Gastroesophageal sphincter (tissue), 4 donors: ENCODE measurements at regions not wholly inside any gene's neighbourhood (a gene's known extent, or its start where the extent isn't known, plus 50 kb on each side); places are given as distances from the start of the nearest gene placed in this dataset.

Source experiments
- ATAC-seq: fragments of 150-250 bp; one replicate; pipeline ENCODE4 v1.9.1; 2016; ENCODE audit warnings: mild to moderate bottlenecking, moderate library complexity
- H3K27ac ChIP-seq, 4 donors: fragments of 200-600 bp; sonication (generic) in 3 of 4; 1 replicate in 3 of 4; 2 replicates in 1 of 4; pipeline ENCODE4 v1.5.1; 2016 to 2019
- H3K27me3 ChIP-seq: fragments of 200-600 bp; sonication (generic); one replicate; pipeline ENCODE4 v1.5.1; 2019
- H3K36me3 ChIP-seq, 2 donors: fragments of 200-600 bp; sonication (generic); one replicate each; pipeline ENCODE4 v1.5.1; 2019; ENCODE audit warnings: control low read depth in 1 of 2
- H3K4me1 ChIP-seq, 3 donors: fragments of 200-600 bp; sonication (generic); 1 replicate in 2 of 3; 2 replicates in 1 of 3; pipeline ENCODE4 v1.5.1; 2016 to 2019; ENCODE audit warnings: control low read depth in 2 of 3
- H3K4me3 ChIP-seq, 2 donors: fragments of 200-600 bp; sonication (generic); one replicate each; pipeline ENCODE4 v1.5.1; 2019; ENCODE audit warnings: mild to moderate bottlenecking in 1 of 2, moderate library complexity in 1 of 2
- H3K9me3 ChIP-seq, 3 donors: fragments of 200-600 bp; sonication (generic); one replicate each; pipeline ENCODE4 v1.5.1; 2017 to 2019; ENCODE audit warnings: control low read depth in 2 of 3
- CTCF ChIP-seq, 4 experiments: fragments of 200-600 bp in 2 of 4; fragments of 450-650 bp in 2 of 4; sonication (generic) in 1 of 4; IDR thresholded peaks; one replicate each; pipeline ENCODE4 v1.5.1; 2017 to 2019; ENCODE audit warnings: antibody characterized with exemption in 4 of 4, mild to moderate bottlenecking in 2 of 4, moderate library complexity in 2 of 4
- EP300 ChIP-seq: sonication (generic); formaldehyde crosslinking; IDR thresholded peaks from one replicate; pipeline ENCODE4 v1.6.1; 2017; ENCODE audit warnings: antibody characterized with exemption, mild to moderate bottlenecking
- POLR2A ChIP-seq, 2 donors: fragments of 450-650 bp; IDR thresholded peaks; one replicate each; pipeline ENCODE4 v1.6.1; 2017; ENCODE audit warnings: antibody characterized with exemption in 2 of 2, mild to moderate bottlenecking in 2 of 2, moderate library complexity in 1 of 2
- POLR2AphosphoS5 ChIP-seq: sonication (generic); formaldehyde crosslinking; IDR thresholded peaks from one replicate; pipeline ENCODE4 v1.6.1; 2017; ENCODE audit warnings: antibody characterized with exemption
- WGBS, 2 donors: methylation state at CpG; one replicate each; pipeline ENCODE4 v1.1.5; 2018; ENCODE audit warnings: low coverage in 1 of 2; 5-methylcytosine and 5-hydroxymethylcytosine counted together

- no peaks in the 10 kb centered on the region for H3K4me1 ChIP-seq
- no peaks in the 10 kb centered on the region for H3K36me3 ChIP-seq
- H3K27me3 ChIP-seq = no peaks in the 10 kb centered on the region
- no peak overlapping the region for H3K27ac ChIP-seq
- WGBS, 2 donors = 43 to 72% methylated on average over 4 to 5 of the region's 5 CpGs
- TF ChIP-seq EP300 (no peak), POLR2AphosphoS5 (no peak), POLR2A (IDR thresholded peaks at IDR 0.05) (no peak), CTCF (IDR thresholded peaks at IDR 0.05) (no peak)
- H3K9me3 ChIP-seq = no peaks in the 10 kb centered on the region
- H3K4me3 ChIP-seq = no peak overlapping the region
- ATAC-seq = no peak
Measured at GRCh38 chr2:226558418-226558817, 241.2 kb downstream of the IRS1 start.

GRCh38 chr2:226556050-226556449, 243.6 kb downstream of the IRS1 start:
- 80 to 89% methylated on average over 4 of the region's 4 CpGs for WGBS, 2 donors
- no peak for ATAC-seq
- Histone ChIP-seq H3K4me3 (no peak overlapping the region), H3K27me3 (no peaks in the 10 kb centered on the region), H3K9me3 (no peaks in the 10 kb centered on the region), H3K4me1 (no peaks in the 10 kb centered on the region), H3K36me3 (no peaks in the 10 kb centered on the region), H3K27ac (no peak overlapping the region)
- TF ChIP-seq EP300 (no peak), CTCF (IDR thresholded peaks at IDR 0.05) (no peak), POLR2A (IDR thresholded peaks at IDR 0.05) (no peak), POLR2AphosphoS5 (no peak)

- no peak for ATAC-seq
- 100% methylated on average over 1 of the region's 1 CpG for WGBS, 2 donors
- H3K27ac ChIP-seq = no peak overlapping the region
- TF ChIP-seq POLR2AphosphoS5 (no peak), CTCF (IDR thresholded peaks at IDR 0.05) (no peak), POLR2A (IDR thresholded peaks at IDR 0.05) (no peak), EP300 (no peak)
- no peak overlapping the region for H3K4me3 ChIP-seq
- H3K36me3 ChIP-seq = no peaks in the 10 kb centered on the region
- H3K27me3 ChIP-seq = no peaks in the 10 kb centered on the region
- H3K4me1 ChIP-seq = no peaks in the 10 kb centered on the region
- H3K9me3 ChIP-seq = no peaks in the 10 kb centered on the region
Measured at GRCh38 chr2:226554701-226555100, 244.9 kb downstream of the IRS1 start.

- Histone ChIP-seq H3K4me3 (no peak overlapping the region), H3K4me1 (no peaks in the 10 kb centered on the region), H3K27ac (no peak overlapping the region), H3K9me3 (no peaks in the 10 kb centered on the region), H3K27me3 (no peaks in the 10 kb centered on the region), H3K36me3 (no peaks in the 10 kb centered on the region)
- no peak for ATAC-seq
- TF ChIP-seq POLR2A (IDR thresholded peaks at IDR 0.05) (no peak), EP300 (no peak), CTCF (IDR thresholded peaks at IDR 0.05) (no peak), POLR2AphosphoS5 (no peak)
- WGBS, 2 donors = 87 to 100% methylated on average over 2 to 3 of the region's 3 CpGs
Measured at GRCh38 chr2:226553333-226553732, 246.3 kb downstream of the IRS1 start.

GRCh38 chr2:226552571-226553285, 246.9 kb downstream of the IRS1 start:
- TF ChIP-seq POLR2AphosphoS5 (no peak), EP300 (no peak), CTCF (IDR thresholded peaks at IDR 0.05) (no peak), POLR2A (IDR thresholded peaks at IDR 0.05) (no peak)
- H3K27me3 ChIP-seq = no peaks in the 10 kb centered on the region
- no peaks in the 10 kb centered on the region for H3K9me3 ChIP-seq
- H3K4me1 ChIP-seq = no peaks in the 10 kb centered on the region
- 74 to 75% methylated on average over 5 of the region's 5 CpGs for WGBS, 2 donors
- no peaks in the 10 kb centered on the region for H3K36me3 ChIP-seq
- no peak overlapping the region for H3K4me3 ChIP-seq
- no peak overlapping the region for H3K27ac ChIP-seq
- no peak for ATAC-seq
